ENCODE measurements at regions not wholly inside any gene's neighbourhood (a gene's known extent, or its start where the extent isn't known, plus 50 kb on each side); places are given as distances from the start of the nearest gene placed in this dataset.

GRCh38 chr17:72414032-72414396 is 293.2 kb downstream of the SOX9 start:
- no peak for DNase-seq

GRCh38 chr17:72414967-72415853 is 294.4 kb downstream of the SOX9 start:
- DNase-seq = no peak

GRCh38 chr17:72416054-72416675 is 295.3 kb downstream of the SOX9 start:
- DNase-seq = no peak

GRCh38 chr17:72416905-72417304 is 296.1 kb downstream of the SOX9 start:
- no peak for DNase-seq

- DNase-seq = no peak
These were observed 296.8 kb downstream of the SOX9 start for GRCh38 chr17:72417627-72418026.

DNA sequence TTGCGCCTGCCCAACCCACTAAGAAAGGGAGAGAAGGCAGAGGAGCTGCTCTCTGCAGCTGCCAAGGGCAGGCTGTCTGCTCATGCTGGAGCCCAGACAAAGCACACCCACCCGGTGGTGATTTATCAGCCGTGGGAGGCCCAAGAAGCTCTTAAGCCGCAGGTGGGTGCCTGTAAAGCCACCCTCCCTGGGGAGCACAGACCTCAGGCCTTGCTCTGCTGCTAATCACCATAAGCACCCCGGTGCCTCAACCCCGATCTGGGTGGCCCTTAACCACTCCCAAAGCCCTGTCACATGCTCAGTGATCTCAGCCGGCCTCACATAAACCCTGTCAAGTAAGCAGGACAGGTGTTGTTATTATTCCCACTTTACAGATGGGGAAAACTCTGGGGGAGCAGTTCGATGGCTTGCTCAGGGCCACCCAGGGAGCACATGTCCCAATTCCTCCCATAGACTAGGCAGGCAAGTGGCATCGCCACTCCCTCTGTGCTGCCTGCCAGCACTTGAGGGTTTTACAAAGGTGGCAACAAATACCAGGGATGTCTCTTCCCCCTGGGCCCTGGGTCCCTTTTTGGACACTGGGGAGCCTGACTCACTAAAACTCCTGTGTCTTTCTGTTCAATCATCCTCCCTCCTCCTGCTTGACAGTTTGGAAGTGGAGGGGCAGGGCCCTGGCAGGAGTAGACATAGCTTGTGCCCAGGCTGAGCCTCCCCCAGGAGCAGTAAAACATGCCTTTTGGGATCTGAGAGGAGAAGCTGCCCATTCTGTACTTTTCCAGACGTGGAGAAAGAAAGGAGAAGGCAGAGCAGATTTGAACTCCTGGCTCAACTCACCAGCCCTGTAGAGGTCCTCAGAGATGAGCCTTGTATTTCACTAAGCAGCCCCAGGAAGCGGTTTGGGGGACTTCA is 299.3 kb downstream of the SOX9 start:
- no peak for DNase-seq

- DNase-seq = no peak
These were observed 299.9 kb downstream of the SOX9 start for GRCh38 chr17:72420775-72421127.

DNA sequence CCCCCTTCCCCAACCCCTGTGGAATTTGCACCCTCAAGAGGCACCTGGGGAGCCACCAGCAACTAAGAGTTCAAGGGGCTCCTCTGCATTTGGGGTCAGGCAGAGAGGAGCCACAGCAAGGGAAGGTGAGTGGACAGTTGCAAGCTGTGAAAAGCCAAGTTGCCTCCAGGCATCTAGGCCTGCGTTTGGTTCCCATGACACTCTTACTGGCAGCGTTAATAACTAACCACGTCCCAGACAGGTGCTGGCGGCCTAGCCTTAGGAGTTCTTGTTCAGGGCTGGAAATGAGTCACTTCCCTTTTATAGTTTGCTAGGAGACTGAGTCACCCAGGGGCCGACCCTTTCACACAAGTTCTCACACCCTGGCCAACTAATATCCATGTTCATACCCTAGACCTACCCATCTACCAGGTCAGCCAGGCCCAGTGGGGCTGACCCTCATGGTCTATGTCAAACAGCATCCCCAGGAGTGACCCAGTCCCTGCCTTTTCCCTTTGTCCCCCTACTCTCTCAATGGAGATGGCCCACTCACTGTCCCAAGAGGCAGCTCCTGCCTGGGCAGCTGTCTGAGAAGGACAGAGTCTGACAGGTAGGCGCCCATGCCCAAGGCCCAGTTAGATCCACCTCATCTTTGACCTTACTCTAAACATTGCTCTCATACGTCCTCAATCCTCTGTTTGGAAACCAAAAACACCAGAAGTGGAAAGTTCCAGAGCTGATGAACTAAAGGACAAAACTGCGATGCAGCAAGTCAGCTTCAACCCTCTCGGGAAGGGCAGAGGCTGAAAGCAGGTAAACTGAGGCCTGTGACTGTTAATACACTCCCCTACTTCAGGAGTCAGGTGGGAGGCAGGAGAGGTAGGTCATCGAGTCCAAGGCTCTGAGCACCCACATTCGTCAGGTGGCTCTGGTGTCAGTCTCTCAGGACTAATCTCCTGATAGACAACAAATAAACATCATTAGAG is 300.6 kb downstream of the SOX9 start:
- DNase-seq = peak; percentile 25 to 50

GRCh38 chr17:72422204-72422504 is 301.3 kb downstream of the SOX9 start:
- no peak for DNase-seq

DNA sequence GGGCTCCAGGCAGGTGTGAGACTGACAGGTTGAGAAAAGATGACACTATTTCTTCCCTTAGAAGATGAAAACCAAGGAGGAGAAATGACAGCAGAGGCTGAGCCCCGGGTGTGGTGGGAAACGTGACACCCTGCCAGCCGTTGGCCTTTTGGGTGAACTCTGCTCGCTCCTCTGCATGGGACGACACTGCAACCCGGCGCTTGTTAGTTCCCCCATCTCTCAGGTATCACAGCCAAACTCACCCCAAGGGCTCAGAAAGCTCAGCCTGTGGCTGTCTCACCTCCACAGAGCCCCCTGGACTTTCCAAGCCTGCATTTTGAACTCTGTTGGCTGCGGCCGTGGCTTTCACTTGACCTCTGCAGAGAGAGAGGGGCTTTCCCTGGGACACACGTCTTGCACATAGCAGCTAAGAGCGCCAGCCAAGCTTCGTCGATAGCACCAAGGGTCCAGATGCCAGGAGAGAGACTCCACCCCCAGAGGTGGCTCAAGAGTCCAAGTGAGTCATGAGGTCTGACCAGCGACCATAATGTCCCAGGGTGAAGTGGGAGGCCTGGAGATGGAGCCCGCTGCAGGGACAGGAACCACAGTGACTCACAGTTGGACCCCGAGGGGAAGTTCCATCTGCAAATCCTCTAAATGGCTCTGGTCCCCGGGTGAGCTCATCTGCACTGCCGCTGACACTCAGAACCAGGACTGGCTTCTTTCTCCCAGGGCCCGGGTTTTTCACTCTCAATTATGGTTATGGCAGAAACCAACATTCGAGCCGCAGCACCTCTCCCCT is 301.9 kb downstream of the SOX9 start:
- DNase-seq = peak; percentile 21 to 27

GRCh38 chr17:72423286-72423589 is 302.4 kb downstream of the SOX9 start:
- no peak for DNase-seq

DNA sequence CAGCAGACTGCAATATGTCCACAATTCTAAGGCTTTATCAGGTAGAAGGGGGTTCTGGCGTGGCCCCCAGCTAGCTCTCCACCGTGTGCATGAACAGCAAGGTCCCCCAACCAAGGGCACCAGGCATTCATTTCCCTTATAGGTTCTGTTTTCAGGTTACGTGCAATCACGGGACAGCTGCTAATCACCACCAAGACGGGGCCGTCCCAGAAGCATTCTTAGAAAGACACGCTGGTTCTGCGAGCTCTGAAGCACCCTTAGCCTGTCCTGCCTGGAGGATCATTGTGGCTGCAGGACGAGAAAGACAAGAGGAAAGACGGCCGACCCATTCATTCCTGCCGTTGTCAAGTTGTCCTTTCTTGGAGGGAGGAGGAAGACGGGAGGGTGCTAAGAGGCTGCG is 302.9 kb downstream of the SOX9 start:
- DNase-seq = no peak

- no peak for DNase-seq
These were observed 303.8 kb downstream of the SOX9 start for GRCh38 chr17:72424505-72425117.

DNA sequence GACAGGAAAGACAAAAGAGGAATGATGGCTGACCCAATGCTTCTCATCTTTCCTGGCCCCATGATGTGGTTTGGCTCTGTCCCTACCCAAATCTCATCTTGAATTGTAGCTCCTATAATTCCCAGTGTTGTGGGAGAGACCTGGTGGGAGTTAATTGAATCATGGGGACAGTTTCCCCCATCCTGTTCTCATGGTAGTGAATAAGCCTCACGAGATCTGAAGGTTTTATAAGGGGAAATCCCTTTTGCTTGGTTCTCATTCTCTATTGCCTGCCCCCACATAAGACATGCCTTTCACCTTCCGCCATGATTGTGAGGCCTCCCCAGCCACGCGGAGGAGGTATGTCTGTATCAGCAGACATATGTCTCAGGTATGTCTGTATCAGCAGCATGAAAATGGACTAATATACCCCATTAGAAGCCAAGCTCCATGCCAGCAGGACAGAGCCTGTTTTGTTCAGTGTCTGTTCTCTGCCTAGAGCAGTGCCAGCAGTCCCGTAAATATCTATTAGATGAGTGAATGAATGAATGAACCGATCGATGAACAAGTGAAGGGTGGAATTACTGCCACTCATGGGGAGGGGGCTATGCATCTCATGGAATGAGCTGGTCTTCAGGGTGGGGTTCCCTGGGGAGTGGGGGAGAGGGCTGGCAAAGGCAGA is 304.4 kb downstream of the SOX9 start:
- DNase-seq = no peak

- DNase-seq = no peak
These were observed 305.0 kb downstream of the SOX9 start for GRCh38 chr17:72425794-72426168.

- no peak for DNase-seq
These were observed 305.5 kb downstream of the SOX9 start for GRCh38 chr17:72426321-72426720.

GRCh38 chr17:72426948-72427760 is 306.3 kb downstream of the SOX9 start:
- no peak for DNase-seq

GRCh38 chr17:72427761-72428109 is 306.9 kb downstream of the SOX9 start:
- no peak for DNase-seq

DNA sequence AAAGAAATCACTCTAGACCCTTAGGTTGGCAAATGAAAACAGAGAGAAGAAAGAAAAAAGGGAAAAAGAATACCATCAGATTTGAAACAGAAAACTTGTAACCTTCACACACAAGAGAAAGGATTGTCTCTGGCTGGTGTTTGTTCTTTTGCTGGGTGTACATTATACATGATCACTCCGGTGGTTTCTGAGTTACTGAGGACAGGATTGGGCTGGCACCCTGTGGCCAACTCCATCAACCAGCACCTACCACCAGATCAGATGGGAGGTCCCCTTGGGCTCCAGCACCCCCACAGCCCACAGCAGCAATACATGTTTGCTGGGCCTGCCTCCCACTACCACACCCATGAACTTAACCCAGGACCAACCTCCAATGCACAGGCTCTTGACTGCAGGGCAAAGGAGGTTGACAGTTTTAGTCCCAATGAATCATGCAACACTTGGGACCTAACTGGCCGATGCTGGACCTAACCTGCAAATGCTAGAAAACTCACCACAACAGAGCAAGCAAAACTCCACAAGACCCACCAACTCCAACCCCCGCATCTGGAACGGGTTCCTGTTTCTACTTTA is 308.3 kb downstream of the SOX9 start:
- no peak for DNase-seq

All from stimulated activated CD4-positive, alpha-beta T cell treated with anti-CD3 and anti-CD28 coated beads, Interleukin-2, amount 100 ng/mL, for 24 hours (primary cell).